Activated CD4-positive, alpha-beta T cell treated with anti-CD3 and anti-CD28 coated beads, Interleukin-2, Interleukin-4, amounts not matched to agents 100 ng/mL and 50 ng/mL, durations not matched to agents 16 hours and 8 hours (primary cell): ENCODE measurements at regions not wholly inside any gene's neighbourhood (a gene's known extent, or its start where the extent isn't known, plus 50 kb on each side); places are given as distances from the start of the nearest gene placed in this dataset.
A peak's percentile ranks its signal among the peaks of the same experiment; 100 is the strongest.
"Not testable (repeated sequence)": the region's sequence is repeated elsewhere in the genome, so short reads cannot be mapped to it uniquely, and the experiment has no call there.

ENCODE experiments used
- DNase-seq: peaks from one replicate; pipeline ENCODE4 v3.0.0-alpha.2; 2020; ENCODE audit warnings: low spot score

GRCh38 chr16:85239239-85239638, 127.0 kb upstream of the CIBAR2 start:
- DNase-seq, result no peak

- DNase-seq, result no peak
These were observed 127.6 kb upstream of the CIBAR2 start for GRCh38 chr16:85239871-85240270.

GRCh38 chr16:85240982-85241924, 129.0 kb upstream of the CIBAR2 start:
- no peak for DNase-seq

GRCh38 chr16:85242140-85242539, 129.9 kb upstream of the CIBAR2 start:
- DNase-seq, result no peak

GRCh38 chr16:85243308-85243707, 131.0 kb upstream of the CIBAR2 start:
- DNase-seq, result no peak

GRCh38 chr16:85244452-85244851, 132.2 kb upstream of the CIBAR2 start:
- not testable (repeated sequence) for DNase-seq

GRCh38 chr16:85245307-85246172, 133.3 kb upstream of the CIBAR2 start:
- DNase-seq, result peak; percentile 39

GRCh38 chr16:85246473-85246872, 134.2 kb upstream of the CIBAR2 start:
- DNase-seq, result no peak

- no peak for DNase-seq
These were observed 134.7 kb upstream of the CIBAR2 start for GRCh38 chr16:85246973-85247372.

GRCh38 chr16:85248342-85248741, 136.1 kb upstream of the CIBAR2 start:
- DNase-seq, result no peak

GRCh38 chr16:85248857-85249256, 136.6 kb upstream of the CIBAR2 start:
- DNase-seq, result no peak

GRCh38 chr16:85249418-85250146, 137.3 kb upstream of the CIBAR2 start:
- DNase-seq, result no peak

- no peak for DNase-seq
These were observed 137.8 kb upstream of the CIBAR2 start for GRCh38 chr16:85250147-85250463.

- DNase-seq, result no peak
These were observed 138.4 kb upstream of the CIBAR2 start for GRCh38 chr16:85250609-85251223.

GRCh38 chr16:85251225-85251760, 139.0 kb upstream of the CIBAR2 start:
- no peak for DNase-seq

GRCh38 chr16:85252014-85252413, 139.7 kb upstream of the CIBAR2 start:
- no peak for DNase-seq

- no peak for DNase-seq
These were observed 140.2 kb upstream of the CIBAR2 start for GRCh38 chr16:85252461-85252860.

- DNase-seq, result peak; percentile 64
These were observed 141.0 kb upstream of the CIBAR2 start for GRCh38 chr16:85253084-85253941.

- no peak for DNase-seq
These were observed 141.8 kb upstream of the CIBAR2 start for GRCh38 chr16:85254051-85254450.

- no peak for DNase-seq
These were observed 142.6 kb upstream of the CIBAR2 start for GRCh38 chr16:85254921-85255320.

GRCh38 chr16:85255777-85256176, 143.5 kb upstream of the CIBAR2 start:
- no peak for DNase-seq
